Adrenal gland (tissue), 9 donors: ENCODE measurements at regions not wholly inside any gene's neighbourhood (a gene's known extent, or its start where the extent isn't known, plus 50 kb on each side); places are given as distances from the start of the nearest gene placed in this dataset.

Experiments
- DNase-seq, 7 donors: peaks; one replicate each; pipeline ENCODE4 v3.0.0-alpha.2; 2019 to 2020
- H3K27ac ChIP-seq, 5 donors: fragments of 200-600 bp; sonication (generic) in 4 of 5; 1 replicate in 3 of 5; 2 replicates in 2 of 5; pipeline versions ENCODE4 v1.5.1 to v1.8.0; 2016 to 2020; ENCODE audit warnings: mild to moderate bottlenecking in 1 of 5
- H3K27me3 ChIP-seq: fragments of 200-600 bp; 2 replicates; pipeline ENCODE4 v1.8.0; 2021
- H3K36me3 ChIP-seq, 2 donors: fragments of 200-600 bp; replicated peaks in 1 of 2; 1 replicate in 1 of 2; 2 replicates in 1 of 2; pipeline versions ENCODE4 v1.5.1 to v1.8.0; 2018 to 2022
- H3K4me1 ChIP-seq, 2 donors: fragments of 200-600 bp; replicated peaks in 1 of 2; 1 replicate in 1 of 2; 2 replicates in 1 of 2; pipeline versions ENCODE4 v1.5.1 to v1.8.0; 2018 to 2021
- H3K4me3 ChIP-seq, 4 donors: fragments of 200-600 bp; sonication (generic) in 3 of 4; one replicate each; pipeline ENCODE4 v1.5.1; 2016 to 2018
- H3K9me3 ChIP-seq, 3 donors: fragments of 200-600 bp; sonication (generic) in 1 of 3; replicated peaks in 1 of 3; 1 replicate in 2 of 3; 2 replicates in 1 of 3; pipeline versions ENCODE4 v1.5.1 to v1.8.0; 2016 to 2021
- POLR2A ChIP-seq, 2 donors: fragments of 450-650 bp; IDR thresholded peaks; one replicate each; pipeline ENCODE4 v1.6.1; 2017; ENCODE audit warnings: antibody characterized with exemption in 2 of 2, mild to moderate bottlenecking in 2 of 2, moderate library complexity in 1 of 2
- WGBS, 4 donors: extraction: QIAGEN DNeasy Blood & Tissue Kit in 2 of 4; methylation state at CpG; one replicate each; pipeline versions ENCODE4 v1.1.5 to v1.1.7; 2013 to 2017; 5-methylcytosine and 5-hydroxymethylcytosine counted together
- intact Hi-C, 2 donors: fragments of 100-400 bp; cut with DNase I; formaldehyde crosslinking; loops; one replicate each; pipeline versions ENCODE4 v1.14.1 to v1.15.0; 2022 to 2023
- TF ChIP-seq, protein P1 (sequence below), 6 experiments: fragments of 450-650 bp in 4 of 6; fragments of 200-600 bp in 2 of 6; sonication (generic) in 1 of 6; IDR thresholded peaks; 1 replicate in 5 of 6; 2 replicates in 1 of 6; pipeline versions ENCODE4 v1.5.1 to v1.8.0; 2016 to 2021; ENCODE audit warnings: antibody characterized with exemption in 6 of 6, mild to moderate bottlenecking in 2 of 6, moderate library complexity in 1 of 6
- donor health status: healthy with polysubstance abuse.
- donor health status: Bipolar disorder and iron deficiency.
- donor health status: DM: yes; HTN: yes; CAD: no.
- donor health status: DM: no; HTN: no; CAD: no.
- donor health status: DM: no; HTN: no; CAD: no.

DNA sequence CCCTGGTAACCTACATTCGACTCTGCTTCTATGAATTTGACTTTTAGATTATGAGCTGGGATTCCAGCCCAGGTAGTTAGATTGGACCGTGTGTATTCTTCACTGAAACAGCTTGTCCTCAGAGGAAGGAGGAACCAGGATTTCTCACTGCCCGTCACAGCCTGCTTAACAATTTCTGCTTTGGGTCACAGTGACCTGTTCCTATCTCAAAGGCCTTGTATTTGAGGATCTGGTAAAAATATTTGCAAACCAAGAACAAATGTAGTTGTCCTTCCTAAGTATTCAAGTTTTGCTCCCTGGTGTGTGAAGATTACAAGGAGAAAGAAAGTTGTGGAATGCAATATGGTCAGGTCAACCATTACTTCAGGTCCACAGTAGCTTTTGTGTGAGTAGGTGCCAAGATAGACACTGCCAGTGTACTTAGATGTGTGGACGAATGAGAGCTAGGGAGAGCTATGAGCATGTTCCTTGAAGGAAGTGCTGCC, 55.1 kb downstream of the KIF4B start:
- no peak for TF ChIP-seq POLR2A (IDR thresholded peaks at IDR 0.05)
- TF ChIP-seq, protein P1, sequence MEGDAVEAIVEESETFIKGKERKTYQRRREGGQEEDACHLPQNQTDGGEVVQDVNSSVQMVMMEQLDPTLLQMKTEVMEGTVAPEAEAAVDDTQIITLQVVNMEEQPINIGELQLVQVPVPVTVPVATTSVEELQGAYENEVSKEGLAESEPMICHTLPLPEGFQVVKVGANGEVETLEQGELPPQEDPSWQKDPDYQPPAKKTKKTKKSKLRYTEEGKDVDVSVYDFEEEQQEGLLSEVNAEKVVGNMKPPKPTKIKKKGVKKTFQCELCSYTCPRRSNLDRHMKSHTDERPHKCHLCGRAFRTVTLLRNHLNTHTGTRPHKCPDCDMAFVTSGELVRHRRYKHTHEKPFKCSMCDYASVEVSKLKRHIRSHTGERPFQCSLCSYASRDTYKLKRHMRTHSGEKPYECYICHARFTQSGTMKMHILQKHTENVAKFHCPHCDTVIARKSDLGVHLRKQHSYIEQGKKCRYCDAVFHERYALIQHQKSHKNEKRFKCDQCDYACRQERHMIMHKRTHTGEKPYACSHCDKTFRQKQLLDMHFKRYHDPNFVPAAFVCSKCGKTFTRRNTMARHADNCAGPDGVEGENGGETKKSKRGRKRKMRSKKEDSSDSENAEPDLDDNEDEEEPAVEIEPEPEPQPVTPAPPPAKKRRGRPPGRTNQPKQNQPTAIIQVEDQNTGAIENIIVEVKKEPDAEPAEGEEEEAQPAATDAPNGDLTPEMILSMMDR (IDR thresholded peaks at IDR 0.05): no peak
- DNase-seq: no peak
- H3K9me3 ChIP-seq: no peaks in the 10 kb centered on the region
- intact Hi-C loops: no loop called here
- no peaks in the 10 kb centered on the region for H3K27me3 ChIP-seq
- no peak overlapping the region for H3K27ac ChIP-seq
- 58 to 73% (median 63%) methylated on average over 4 of the region's 4 CpGs for WGBS, 4 donors
- H3K36me3 ChIP-seq: no peaks in the 10 kb centered on the region
- H3K4me3 ChIP-seq: no peak overlapping the region
- no peaks in the 10 kb centered on the region for H3K4me1 ChIP-seq

DNA sequence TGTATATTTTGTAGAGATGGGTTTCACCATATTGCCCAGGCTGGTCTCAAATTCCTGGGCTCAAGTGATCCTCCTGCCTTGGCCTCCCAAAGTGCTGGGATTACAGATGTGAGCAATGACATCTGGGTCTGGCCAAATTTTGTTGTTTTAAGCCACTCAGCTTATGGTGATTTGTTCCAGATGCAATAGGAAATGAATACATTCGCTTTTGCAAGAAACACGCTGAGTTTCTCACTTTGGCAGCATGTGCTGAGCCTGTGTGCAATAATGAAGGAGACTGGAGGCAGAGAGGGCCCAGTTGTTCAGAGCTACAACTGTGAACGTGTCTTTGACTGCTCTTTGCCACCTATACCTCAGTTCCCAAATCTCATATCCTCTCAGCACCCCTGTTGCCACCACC, 56.4 kb downstream of the KIF4B start:
- Histone ChIP-seq H3K27ac (no peak overlapping the region), H3K4me3 (no peak overlapping the region), H3K4me1 (no peaks in the 10 kb centered on the region), H3K9me3 (no peaks in the 10 kb centered on the region), H3K27me3 (no peaks in the 10 kb centered on the region), H3K36me3 (no peaks in the 10 kb centered on the region)
- intact Hi-C loops: no loop called here
- TF ChIP-seq POLR2A (IDR thresholded peaks at IDR 0.05): no peak
- TF ChIP-seq, protein P1 (IDR thresholded peaks at IDR 0.05): no peak
- DNase-seq: no peak
- whole genome bisulfite sequencing, 4 donors: 66 to 83% (median 78%) methylated on average over 3 of the region's 3 CpGs

DNA sequence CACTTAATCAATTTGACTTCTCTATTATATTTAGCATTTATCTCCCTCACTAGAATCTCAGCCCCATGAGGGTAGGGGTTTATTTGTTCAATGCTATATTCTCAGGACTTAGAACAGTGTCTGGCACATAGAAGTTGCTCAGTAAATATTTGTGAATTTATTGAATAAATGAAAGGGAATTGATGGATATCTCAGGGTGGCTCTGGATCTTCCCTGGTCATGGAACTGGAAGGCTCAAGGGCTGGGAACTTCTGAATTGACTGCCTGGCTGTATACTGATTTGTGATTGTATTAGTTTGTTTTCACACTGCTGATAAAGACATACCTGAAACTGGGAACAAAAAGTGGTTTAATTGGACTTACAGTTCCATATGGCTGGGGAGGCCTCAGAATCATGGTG, 57.2 kb downstream of the KIF4B start:
- no peak for TF ChIP-seq POLR2A (IDR thresholded peaks at IDR 0.05)
- TF ChIP-seq, protein P1 (IDR thresholded peaks at IDR 0.05): no peak
- H3K4me1 ChIP-seq: no peaks in the 10 kb centered on the region

DNA sequence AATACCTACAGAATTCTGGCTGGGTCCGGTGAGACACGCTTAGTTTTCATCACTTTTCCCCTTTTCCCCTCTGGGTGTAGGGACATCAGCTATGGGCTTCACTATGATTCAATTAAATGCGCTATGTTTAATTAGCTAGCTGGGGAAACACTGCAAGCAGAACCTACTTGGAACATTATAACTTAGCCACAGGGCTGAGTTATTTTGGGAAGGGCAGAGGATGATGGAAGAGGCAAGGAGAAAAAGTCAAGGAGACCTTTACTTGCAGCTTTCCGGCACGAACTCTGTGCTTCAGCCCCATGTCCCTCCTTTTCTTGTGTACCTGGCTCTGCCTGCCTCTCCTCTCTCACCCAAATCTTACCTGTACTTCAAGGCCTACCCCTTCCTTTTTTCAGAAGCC, 62.8 kb downstream of the KIF4B start:
- no peak for DNase-seq
- 84 to 91% (median 87%) methylated on average over 5 of the region's 5 CpGs for WGBS, 4 donors
- no peaks in the 10 kb centered on the region for H3K36me3 ChIP-seq
- no peaks in the 10 kb centered on the region for H3K4me1 ChIP-seq
- TF ChIP-seq, protein P1 (IDR thresholded peaks at IDR 0.05): no peak
- TF ChIP-seq POLR2A (IDR thresholded peaks at IDR 0.05): no peak
- H3K27me3 ChIP-seq: no peaks in the 10 kb centered on the region
- H3K4me3 ChIP-seq: no peak overlapping the region
- H3K27ac ChIP-seq: no peak overlapping the region
- no peaks in the 10 kb centered on the region for H3K9me3 ChIP-seq
- intact Hi-C loops: no loop called here

More for the DNA sequence above, 57.2 kb downstream of the KIF4B start:
- intact Hi-C loops: no loop called here
- H3K36me3 ChIP-seq: no peaks in the 10 kb centered on the region
- DNase-seq: no peak
- no peaks in the 10 kb centered on the region for H3K9me3 ChIP-seq
- no peaks in the 10 kb centered on the region for H3K27me3 ChIP-seq
- no peak overlapping the region for H3K27ac ChIP-seq
- no peak overlapping the region for H3K4me3 ChIP-seq
